GM12878 (cell line): ENCODE measurements at regions not wholly inside any gene's neighbourhood (a gene's known extent, or its start where the extent isn't known, plus 50 kb on each side); places are given as distances from the start of the nearest gene placed in this dataset.

Source experiments
- ATAC-seq: fragments of 200-7000 bp; cut with Tn5 transposase; 3 replicates; pipeline ENCODE4 v1.9.1; 2020; ENCODE audit warnings: mild to moderate bottlenecking, moderate library complexity
- BruUV-seq: library from RNA; stranded (reverse); fragments of 400-500 nt; replicated peaks from 2 replicates; lab custom pipeline; 2021; lab: Mats Ljungman, UMichigan
- CTCF ChIA-PET: fragments of 300-600 bp; sonication (Branson Sonifier 250); formaldehyde crosslinking; extraction: SDS; loops from one replicate; lab custom pipeline; 2021; ENCODE audit warnings: inconsistent platforms; lab: Yijun Ruan, JAX
- POLR2A ChIA-PET: fragments of 350-600 bp; formaldehyde crosslinking; extraction: SDS; loops from one replicate; lab custom pipeline; 2021; ENCODE audit warnings: inconsistent platforms; lab: Charles Lee
- RAD21 ChIA-PET: fragments of 300-600 bp; sonication (Branson Sonifier 250); formaldehyde crosslinking; loops from one replicate; lab custom pipeline; 2023; ENCODE audit warnings: antibody characterized with exemption; ENCODE audit not compliant: unreplicated experiment; lab: Charles Lee
- SMC1A ChIA-PET: fragments of 300-600 bp; sonication (Branson Sonifier 250); formaldehyde crosslinking; loops from one replicate; lab custom pipeline; 2023; ENCODE audit not compliant: unreplicated experiment, uncharacterized antibody; lab: Charles Lee
- DNase-seq: peaks from one replicate; pipeline ENCODE4 v3.0.0-alpha.2; 2011; ENCODE audit warnings: low read depth, low spot score
- FAIRE-seq: peaks from 3 replicates; lab custom pipeline; 2011; peaks lifted over from hg19 to GRCh38; lab: Jason Lieb, UNC
- H2AFZ ChIP-seq: 2 replicates; pipeline ENCODE4 v1.6.0; 2011; ENCODE audit warnings: low read depth, low read length, control low read depth; ENCODE audit not compliant: control insufficient read depth
- H3K27ac ChIP-seq: 2 replicates; pipeline ENCODE4 v1.5.1; 2011; ENCODE audit warnings: control low read depth; ENCODE audit not compliant: control insufficient read depth, insufficient read depth
- H3K27me3 ChIP-seq, 2 experiments: replicated peaks in 1 of 2; 2 replicates each; pipeline versions ENCODE4 v1.6.0 to v1.6.1; 2011; ENCODE audit warnings: low read length in 1 of 2; ENCODE audit not compliant: control insufficient read depth in 2 of 2, insufficient read depth in 2 of 2
- H3K36me3 ChIP-seq, 2 experiments: 2 replicates each; pipeline ENCODE4 v1.5.1; 2011; ENCODE audit warnings: low read length in 1 of 2; ENCODE audit not compliant: control insufficient read depth in 2 of 2, insufficient read depth in 2 of 2
- H3K4me1 ChIP-seq: 2 replicates; pipeline ENCODE4 v1.6.1; 2011; ENCODE audit warnings: mild to moderate bottlenecking, low read length, moderate library complexity, mixed read lengths; ENCODE audit not compliant: control insufficient read depth, insufficient read depth
- H3K4me2 ChIP-seq: 2 replicates; pipeline ENCODE4 v1.6.0; 2011; ENCODE audit warnings: control low read depth; ENCODE audit not compliant: control insufficient read depth, insufficient read depth
- H3K4me3 ChIP-seq: fragments of 200-600 bp; sonication (generic); 2 replicates; pipeline ENCODE4 v1.5.1; 2016
- H3K79me2 ChIP-seq: 2 replicates; pipeline ENCODE4 v1.6.0; 2011; ENCODE audit warnings: low read length; ENCODE audit not compliant: control insufficient read depth, insufficient read depth
- H3K9ac ChIP-seq: 2 replicates; pipeline ENCODE4 v1.8.0; 2011; ENCODE audit warnings: low read length, control low read depth, mixed read lengths; ENCODE audit not compliant: control insufficient read depth, insufficient read depth
- H3K9me3 ChIP-seq: replicated peaks from 3 replicates; pipeline ENCODE4 v1.5.1; 2011; ENCODE audit warnings: mild to moderate bottlenecking, low read length; ENCODE audit not compliant: control insufficient read depth, insufficient read depth
- H4K20me1 ChIP-seq: 2 replicates; pipeline ENCODE4 v1.6.0; 2011; ENCODE audit not compliant: control insufficient read depth, insufficient read depth
- BACH1 ChIP-seq: fragments of 450-650 bp; IDR thresholded peaks from 2 replicates; pipeline ENCODE4 v1.6.1; 2017; ENCODE audit warnings: mild to moderate bottlenecking, borderline replicate concordance
- BCL3 ChIP-seq: IDR thresholded peaks from 2 replicates; pipeline ENCODE4 v1.6.1; 2011; ENCODE audit warnings: borderline replicate concordance, low read depth, mild to moderate bottlenecking, moderate library complexity, low read length; ENCODE audit not compliant: insufficient read depth, poor library complexity, severe bottlenecking
- CBX5 ChIP-seq: sonication (generic); IDR thresholded peaks from 2 replicates; pipeline ENCODE4 v1.6.1; 2016; ENCODE audit warnings: low read depth, moderate library complexity, mild to moderate bottlenecking, inconsistent platforms
- CHD1 ChIP-seq: IDR thresholded peaks from 2 replicates; pipeline ENCODE4 v1.6.1; 2012; ENCODE audit warnings: low read depth, low read length, improper control_type of control experiment
- GATAD2B ChIP-seq: fragments of 450-650 bp; conservative IDR thresholded peaks from 2 replicates; pipeline ENCODE4 v1.6.1; 2017; ENCODE audit warnings: low read depth, mild to moderate bottlenecking, moderate library complexity
- IKZF2 ChIP-seq, 2 experiments: fragments of 450-650 bp; IDR thresholded peaks; 2 replicates each; pipeline ENCODE4 v1.6.1; 2017; ENCODE audit warnings: mild to moderate bottlenecking in 2 of 2, moderate library complexity in 2 of 2
- LARP7 ChIP-seq: fragments of 450-650 bp; IDR thresholded peaks from 2 replicates; pipeline ENCODE4 v1.6.1; 2017; ENCODE audit warnings: mild to moderate bottlenecking
- MAX ChIP-seq: IDR thresholded peaks from 2 replicates; pipeline ENCODE4 v1.6.1; 2012; ENCODE audit warnings: low read depth, low read length, improper control_type of control experiment
- MTA3 ChIP-seq: IDR thresholded peaks from 2 replicates; pipeline ENCODE4 v1.6.1; 2012; ENCODE audit warnings: low read length, inconsistent platforms, borderline replicate concordance
- NR2C2 ChIP-seq: IDR thresholded peaks from 2 replicates; pipeline ENCODE4 v1.6.1; 2011; ENCODE audit warnings: borderline replicate concordance, low read depth; ENCODE audit not compliant: control insufficient read depth, insufficient read length
- RBBP5 ChIP-seq: fragments of 200-600 bp; sonication (generic); conservative IDR thresholded peaks from 2 replicates; pipeline ENCODE4 v1.6.1; 2016
- RUNX3 ChIP-seq: IDR thresholded peaks from 2 replicates; pipeline ENCODE4 v1.6.1; 2012; ENCODE audit warnings: low read length, inconsistent platforms
- TBL1XR1 ChIP-seq: IDR thresholded peaks from 2 replicates; pipeline ENCODE4 v1.6.1; 2012; ENCODE audit warnings: low read depth, low read length, improper control_type of control experiment
- TCF7 ChIP-seq: IDR thresholded peaks from 2 replicates; pipeline ENCODE4 v1.6.1; 2014; ENCODE audit warnings: antibody characterized with exemption, borderline replicate concordance
- ZNF217 ChIP-seq: fragments of 450-650 bp; IDR thresholded peaks from 2 replicates; pipeline ENCODE4 v1.6.1; 2017; ENCODE audit warnings: antibody characterized with exemption, mild to moderate bottlenecking
- WGBS: methylation state at CpG from one replicate; pipeline ENCODE4 v1.1.6; 2016; ENCODE audit warnings: low lambda C conversion rate; ENCODE audit not compliant: insufficient replicate concordance, insufficient coverage; ENCODE audit errors: missing lambda C conversion rate; 5-methylcytosine and 5-hydroxymethylcytosine counted together
- in situ Hi-C: fragments of 300-500 bp; cut with MboI; formaldehyde crosslinking; loops from 9 replicates; pipeline ENCODE4 v1.14.3; 2018; ENCODE audit warnings: mixed read lengths
- intact Hi-C: fragments of 100-400 bp; cut with micrococcal nuclease; formaldehyde crosslinking; loops from one replicate; pipeline ENCODE4 v1.14.2; 2022; ENCODE audit not compliant: unreplicated experiment
- TF ChIP-seq, protein P1 (sequence below): fragments of 450-650 bp; IDR thresholded peaks from 2 replicates; pipeline ENCODE4 v1.6.1; 2017; ENCODE audit warnings: mild to moderate bottlenecking, moderate library complexity
- TF ChIP-seq, protein P2 (sequence below): IDR thresholded peaks from 2 replicates; pipeline ENCODE4 v1.6.1; 2011; ENCODE audit warnings: mild to moderate bottlenecking, low read depth, low read length, moderate library complexity; ENCODE audit not compliant: insufficient replicate concordance

- Histone ChIP-seq H3K27ac (no peak overlapping the region), H2AFZ (no peak overlapping the region), H3K36me3 (no peaks in the 10 kb centered on the region), H3K27me3 (peaks cover 0 to 2% of the 10 kb centered on the region in 2 experiments; a peak in 1 of 4 replicates), H4K20me1 (no peaks in the 10 kb centered on the region), H3K9ac (no peak overlapping the region), H3K4me3 (no peak overlapping the region), H3K4me2 (no peak overlapping the region), H3K79me2 (no peaks in the 10 kb centered on the region), H3K4me1 (no peaks in the 10 kb centered on the region), H3K9me3 (no peaks in the 10 kb centered on the region)
- ChIA-PET POLR2A (interaction anchor here (0.6 kb wide), 1 partner anchor 29 kb away, joined by 3 read pairs; no protein-coding TSS in a partner anchor), RAD21 (no interaction called here), SMC1A (interaction anchor here (1.0 kb wide), 1 partner anchor 7 kb away, joined by 3 read pairs; no protein-coding TSS in a partner anchor), CTCF (interaction anchor here (1.0 kb wide), 1 partner anchor 11 kb away, joined by 3 read pairs; no protein-coding TSS in a partner anchor)
- WGBS = 66% methylated on average over 9 of the region's 9 CpGs
- no peak for DNase-seq
- BruUV-seq = no TSS peak
- in situ Hi-C loops = no loop called here
- intact Hi-C loops = no loop called here
- no peak for FAIRE-seq
- no peak for TF ChIP-seq NR2C2
- no peak for TF ChIP-seq GATAD2B
- no peak for TF ChIP-seq ZNF217
- TF ChIP-seq CBX5 = no peak
- no peak for TF ChIP-seq TCF7
- no peak for TF ChIP-seq BACH1
- TF ChIP-seq LARP7 = no peak
- TF ChIP-seq, protein P1, sequence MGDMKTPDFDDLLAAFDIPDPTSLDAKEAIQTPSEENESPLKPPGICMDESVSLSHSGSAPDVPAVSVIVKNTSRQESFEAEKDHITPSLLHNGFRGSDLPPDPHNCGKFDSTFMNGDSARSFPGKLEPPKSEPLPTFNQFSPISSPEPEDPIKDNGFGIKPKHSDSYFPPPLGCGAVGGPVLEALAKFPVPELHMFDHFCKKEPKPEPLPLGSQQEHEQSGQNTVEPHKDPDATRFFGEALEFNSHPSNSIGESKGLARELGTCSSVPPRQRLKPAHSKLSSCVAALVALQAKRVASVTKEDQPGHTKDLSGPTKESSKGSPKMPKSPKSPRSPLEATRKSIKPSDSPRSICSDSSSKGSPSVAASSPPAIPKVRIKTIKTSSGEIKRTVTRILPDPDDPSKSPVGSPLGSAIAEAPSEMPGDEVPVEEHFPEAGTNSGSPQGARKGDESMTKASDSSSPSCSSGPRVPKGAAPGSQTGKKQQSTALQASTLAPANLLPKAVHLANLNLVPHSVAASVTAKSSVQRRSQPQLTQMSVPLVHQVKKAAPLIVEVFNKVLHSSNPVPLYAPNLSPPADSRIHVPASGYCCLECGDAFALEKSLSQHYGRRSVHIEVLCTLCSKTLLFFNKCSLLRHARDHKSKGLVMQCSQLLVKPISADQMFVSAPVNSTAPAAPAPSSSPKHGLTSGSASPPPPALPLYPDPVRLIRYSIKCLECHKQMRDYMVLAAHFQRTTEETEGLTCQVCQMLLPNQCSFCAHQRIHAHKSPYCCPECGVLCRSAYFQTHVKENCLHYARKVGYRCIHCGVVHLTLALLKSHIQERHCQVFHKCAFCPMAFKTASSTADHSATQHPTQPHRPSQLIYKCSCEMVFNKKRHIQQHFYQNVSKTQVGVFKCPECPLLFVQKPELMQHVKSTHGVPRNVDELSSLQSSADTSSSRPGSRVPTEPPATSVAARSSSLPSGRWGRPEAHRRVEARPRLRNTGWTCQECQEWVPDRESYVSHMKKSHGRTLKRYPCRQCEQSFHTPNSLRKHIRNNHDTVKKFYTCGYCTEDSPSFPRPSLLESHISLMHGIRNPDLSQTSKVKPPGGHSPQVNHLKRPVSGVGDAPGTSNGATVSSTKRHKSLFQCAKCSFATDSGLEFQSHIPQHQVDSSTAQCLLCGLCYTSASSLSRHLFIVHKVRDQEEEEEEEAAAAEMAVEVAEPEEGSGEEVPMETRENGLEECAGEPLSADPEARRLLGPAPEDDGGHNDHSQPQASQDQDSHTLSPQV = no peak
- no peak for TF ChIP-seq RBBP5
- no peak for TF ChIP-seq MAX
- TF ChIP-seq BCL3 = no peak
- TF ChIP-seq, protein P2, sequence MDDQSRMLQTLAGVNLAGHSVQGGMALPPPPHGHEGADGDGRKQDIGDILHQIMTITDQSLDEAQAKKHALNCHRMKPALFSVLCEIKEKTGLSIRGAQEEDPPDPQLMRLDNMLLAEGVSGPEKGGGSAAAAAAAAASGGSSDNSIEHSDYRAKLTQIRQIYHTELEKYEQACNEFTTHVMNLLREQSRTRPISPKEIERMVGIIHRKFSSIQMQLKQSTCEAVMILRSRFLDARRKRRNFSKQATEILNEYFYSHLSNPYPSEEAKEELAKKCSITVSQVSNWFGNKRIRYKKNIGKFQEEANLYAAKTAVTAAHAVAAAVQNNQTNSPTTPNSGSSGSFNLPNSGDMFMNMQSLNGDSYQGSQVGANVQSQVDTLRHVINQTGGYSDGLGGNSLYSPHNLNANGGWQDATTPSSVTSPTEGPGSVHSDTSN = no peak
- no peak for TF ChIP-seq TBL1XR1
- TF ChIP-seq MTA3 = no peak
- no peak for TF ChIP-seq RUNX3
- no peak for TF ChIP-seq CHD1
- TF ChIP-seq IKZF2 (IDR thresholded peaks at IDR 0.05) = no peak
- ATAC-seq = no peak
Measured at GRCh38 chr2:173828189-173829142, 136.7 kb downstream of the SP3 start.
